ENCODE measurements at regions not wholly inside any gene's neighbourhood (a gene's known extent, or its start where the extent isn't known, plus 50 kb on each side); places are given as distances from the start of the nearest gene placed in this dataset.

DNA sequence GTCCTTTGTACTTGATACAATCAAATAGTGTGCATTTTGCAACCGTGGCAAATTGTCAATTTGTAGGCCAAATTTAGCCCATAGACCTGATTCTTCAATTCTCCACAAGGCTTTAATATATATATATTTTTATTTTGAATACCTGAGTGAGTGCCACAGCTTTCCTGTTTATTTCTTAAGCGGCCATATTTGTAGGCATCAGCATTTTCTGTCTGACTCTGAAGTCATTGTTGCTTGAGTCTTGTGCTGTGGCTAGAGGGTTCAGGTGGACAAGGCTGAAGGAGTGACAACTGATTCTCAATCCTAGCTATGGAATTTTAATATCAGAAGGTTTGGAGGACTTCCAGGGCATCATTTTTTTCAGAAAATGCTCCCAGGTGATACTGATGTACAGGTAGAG lies 75.6 kb upstream of the NAALADL2 start:
- DNase-seq (ENCODE audit: low spot score), result no peak

DNA sequence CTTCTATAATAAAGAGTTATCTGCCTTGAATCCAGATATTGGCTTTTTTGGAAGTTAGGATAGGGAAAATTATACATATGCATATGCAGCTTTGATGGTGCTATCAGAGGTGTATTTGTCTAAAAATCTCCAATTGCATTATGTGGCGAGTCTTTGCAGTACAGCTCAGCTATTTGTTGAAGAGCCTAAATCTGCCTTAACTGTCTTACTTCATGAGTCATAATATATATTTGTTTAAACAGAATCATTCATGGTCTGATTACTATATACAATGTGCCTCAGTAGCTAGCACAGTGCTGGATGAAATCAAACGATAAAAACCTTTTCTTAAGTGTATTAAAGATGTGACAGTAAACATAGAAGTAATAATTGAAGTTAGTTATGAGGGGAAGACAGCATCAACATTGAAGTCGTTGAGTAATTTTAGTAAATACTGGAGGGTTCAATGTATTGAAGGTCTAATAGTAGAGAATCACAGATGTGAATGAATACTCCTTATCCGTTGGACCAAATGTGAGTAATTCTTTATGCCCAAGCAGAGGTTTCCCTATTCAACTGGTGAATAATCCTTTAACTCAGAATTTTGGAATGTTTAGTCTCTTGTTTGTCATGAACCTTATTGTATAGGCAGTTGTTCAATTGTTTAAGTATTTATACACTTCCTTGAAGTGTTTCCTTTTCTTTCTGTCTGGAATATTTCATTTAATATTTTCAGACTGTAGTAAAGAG lies 74.8 kb upstream of the NAALADL2 start:
- DNase-seq (ENCODE audit: low spot score), result no peak

DNA sequence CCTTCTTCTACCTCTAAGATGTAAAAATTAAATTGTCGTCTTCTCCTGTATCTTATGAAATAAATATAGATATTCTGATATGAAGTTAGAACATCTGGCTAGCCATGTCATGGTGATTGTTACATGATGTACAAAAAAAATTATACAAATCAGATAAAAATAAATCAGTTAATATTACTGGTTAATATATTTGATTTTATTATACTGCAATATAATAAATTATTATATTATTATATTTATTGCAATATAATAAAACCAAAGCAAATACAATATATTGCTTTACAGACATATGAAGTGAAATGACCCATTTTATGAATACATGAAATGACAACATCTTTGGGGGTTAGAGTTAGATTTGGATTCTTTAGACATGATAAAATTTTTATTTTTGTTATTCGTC lies 72.3 kb upstream of the NAALADL2 start:
- no peak for DNase-seq (ENCODE audit: low spot score)

DNA sequence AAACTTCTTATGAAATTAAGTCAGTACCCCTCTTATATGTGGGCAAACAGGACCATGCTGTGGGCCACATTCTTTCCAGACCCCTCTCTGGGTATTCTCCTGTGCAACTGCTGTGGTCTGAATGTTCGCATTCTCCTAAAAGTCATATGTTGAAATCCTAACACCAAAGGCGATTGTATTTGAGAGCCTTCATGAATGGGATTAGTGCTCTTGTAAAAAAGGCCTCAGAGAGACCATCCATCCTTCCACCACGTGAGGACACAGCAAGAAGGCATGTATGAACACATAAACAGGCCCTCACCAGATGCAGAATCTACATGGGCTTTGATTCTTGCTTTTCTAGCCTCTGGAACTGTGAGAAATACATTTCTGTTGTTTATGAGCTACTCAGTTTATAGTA lies 68.0 kb upstream of the NAALADL2 start:
- no peak for DNase-seq (ENCODE audit: low spot score)

DNA sequence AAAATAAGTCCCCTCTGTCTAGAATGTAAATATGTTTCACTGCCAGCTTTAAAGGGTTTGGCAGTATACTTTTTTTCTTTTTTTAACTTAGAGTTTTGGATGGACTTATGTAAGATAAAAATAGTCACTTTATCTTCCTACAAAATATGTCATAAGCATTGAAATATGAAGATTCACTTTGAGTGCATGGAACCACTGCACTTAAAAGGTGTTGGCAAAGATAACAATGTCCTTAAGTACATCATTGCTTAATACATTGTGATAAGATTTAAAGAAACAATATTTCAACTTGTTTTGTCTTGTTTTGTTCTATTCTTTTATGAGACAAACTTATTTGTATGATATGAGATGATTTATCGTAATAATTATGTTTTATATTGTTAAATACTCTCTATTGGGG lies 66.3 kb upstream of the NAALADL2 start:
- no peak for DNase-seq (ENCODE audit: low spot score)
